ENCODE measurements at regions not wholly inside any gene's neighbourhood (a gene's known extent, or its start where the extent isn't known, plus 50 kb on each side); places are given as distances from the start of the nearest gene placed in this dataset.
"Not testable (repeated sequence)": the region's sequence is repeated elsewhere in the genome, so short reads cannot be mapped to it uniquely, and the experiment has no call there.

DNA sequence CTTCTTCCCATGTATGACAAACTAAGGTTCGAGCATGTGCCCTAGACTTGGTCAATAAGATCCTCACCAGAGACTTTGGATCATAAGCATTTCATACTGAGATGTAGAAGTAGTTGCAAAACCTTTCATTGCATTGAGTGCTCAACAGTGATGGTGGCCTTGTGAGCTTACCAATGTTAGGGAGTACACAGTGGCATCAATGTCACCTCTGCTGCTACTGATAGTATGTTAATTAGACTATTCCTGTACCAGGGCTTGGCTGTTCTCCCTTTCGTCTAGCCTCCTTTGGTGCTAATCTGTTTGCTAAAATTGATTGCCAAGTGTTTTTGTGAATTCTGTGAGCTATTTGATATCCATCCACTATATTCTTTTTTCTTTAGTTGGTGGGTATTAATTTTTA, 264.5 kb upstream of the SEMA3C start:
- DNase-seq (ENCODE audit: low read depth in 2 of 2): no peak

GRCh38 chr7:81182056-81182455, 263.2 kb upstream of the SEMA3C start:
- not testable (repeated sequence) for DNase-seq (ENCODE audit: low read depth in 2 of 2)

DNA sequence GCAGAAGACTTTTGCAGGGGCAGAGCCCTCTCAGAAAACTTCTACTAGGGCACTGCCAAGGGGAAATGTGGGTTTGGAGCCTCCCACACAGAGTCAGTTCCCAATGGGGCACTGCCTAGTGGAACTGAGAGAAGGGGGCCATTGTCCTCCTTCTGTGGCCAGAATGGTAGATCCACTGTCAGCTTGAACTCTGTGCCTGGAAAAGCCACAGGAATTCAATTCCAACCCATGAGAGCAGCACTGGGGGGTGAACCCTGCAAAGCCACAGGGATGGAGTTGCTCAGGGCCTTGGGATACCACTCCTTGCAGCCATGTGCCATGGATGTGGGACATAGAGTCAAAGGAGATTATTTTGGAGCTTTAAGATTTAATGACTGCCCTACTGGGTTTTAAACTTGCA, 262.2 kb upstream of the SEMA3C start:
- no peak for DNase-seq (ENCODE audit: low read depth in 2 of 2)

- DNase-seq (ENCODE audit: low read depth in 2 of 2): no peak
Observed at GRCh38 chr7:81180573-81180972, 261.7 kb upstream of the SEMA3C start.

- DNase-seq (ENCODE audit: low read depth in 2 of 2): no peak
Observed at GRCh38 chr7:81175275-81175940, 256.6 kb upstream of the SEMA3C start.

DNA sequence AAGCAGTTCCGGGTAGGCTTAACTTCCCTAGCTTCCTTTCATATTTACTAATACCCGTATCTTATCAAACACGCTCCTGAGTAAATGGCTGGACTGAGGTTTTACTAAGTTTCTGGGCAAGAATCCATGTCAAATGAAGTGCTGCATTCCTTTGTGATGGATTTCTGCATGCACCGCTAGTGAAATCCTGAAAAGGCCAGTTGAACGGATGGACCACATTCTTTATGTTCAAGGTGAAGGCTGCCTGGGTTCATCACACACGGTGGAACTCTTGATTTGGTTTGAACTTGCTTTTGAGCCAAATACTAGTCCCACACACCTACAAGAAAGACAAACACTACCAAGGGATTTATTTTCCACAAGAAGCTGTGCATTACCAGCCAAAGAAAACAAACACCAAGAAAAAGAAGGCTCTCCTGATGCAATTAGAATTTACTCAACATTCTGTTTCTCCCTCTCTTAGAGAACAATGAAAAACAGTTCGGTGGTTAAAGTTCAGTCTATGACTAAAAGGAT, 255.0 kb upstream of the SEMA3C start:
- DNase-seq (ENCODE audit: low read depth in 2 of 2): no peak

DNA sequence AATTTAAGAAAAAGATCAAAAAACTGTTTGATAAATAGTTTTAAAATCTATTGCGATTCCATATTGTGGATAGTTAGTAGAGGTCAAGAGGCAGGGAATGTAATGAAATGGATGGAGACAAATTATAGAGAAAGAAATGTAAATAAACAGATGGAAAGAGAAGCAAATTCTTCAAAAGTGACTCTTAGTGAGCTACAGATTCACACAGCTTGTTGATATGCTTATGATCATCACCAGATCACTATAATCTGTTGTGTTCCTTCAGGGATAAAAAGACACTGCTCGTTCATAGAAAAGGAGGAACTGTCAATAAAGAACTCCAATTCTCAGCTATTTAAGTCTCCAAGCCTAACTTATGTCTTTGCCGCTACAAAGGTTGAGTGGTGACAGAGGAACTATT, 251.4 kb upstream of the SEMA3C start:
- no peak for DNase-seq (ENCODE audit: low read depth in 2 of 2)

GRCh38 chr7:81167934-81168333, 249.1 kb upstream of the SEMA3C start:
- DNase-seq (ENCODE audit: low read depth in 2 of 2): no peak

DNA sequence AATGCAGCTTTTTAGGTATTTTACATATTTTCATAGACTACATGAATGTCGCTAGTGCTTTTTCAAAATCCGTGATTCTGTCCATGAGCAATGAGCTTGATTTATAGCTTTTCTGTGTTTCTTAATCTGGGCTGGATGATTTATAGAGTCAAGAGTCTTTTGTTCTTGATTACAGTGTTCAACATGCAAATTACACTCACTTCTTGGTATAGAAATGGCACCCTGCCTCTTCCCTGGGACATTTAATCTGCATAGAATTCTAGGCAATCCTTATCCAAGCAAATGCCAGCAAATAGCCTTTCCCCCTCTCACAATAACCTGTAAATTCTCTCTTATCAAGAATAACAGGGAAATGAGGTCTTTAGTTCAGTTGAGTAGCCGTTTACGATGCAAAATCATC, 246.2 kb upstream of the SEMA3C start:
- DNase-seq (ENCODE audit: low read depth in 2 of 2): no peak

- no peak for DNase-seq (ENCODE audit: low read depth in 2 of 2)
Observed at GRCh38 chr7:81162771-81163525, 244.1 kb upstream of the SEMA3C start.

DNA sequence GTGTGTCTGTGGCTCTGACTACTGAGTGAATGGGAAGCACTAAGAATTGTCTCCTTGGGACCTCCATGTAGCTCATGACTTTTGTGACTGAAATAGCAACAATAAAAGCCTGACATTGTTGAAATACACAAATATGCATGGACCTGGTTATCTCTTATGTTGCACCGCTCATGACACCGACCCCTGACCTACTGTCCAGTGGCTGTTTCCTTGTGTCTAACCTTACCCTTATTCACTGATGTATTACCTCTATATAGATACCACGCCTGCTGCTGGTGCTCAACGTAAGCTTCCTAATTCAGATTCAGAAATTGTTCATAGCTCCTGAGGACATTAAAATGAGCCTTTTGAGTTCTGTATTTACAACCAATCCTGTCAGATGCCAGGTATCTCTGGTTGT, 243.4 kb upstream of the SEMA3C start:
- no peak for DNase-seq (ENCODE audit: low read depth in 2 of 2)

DNA sequence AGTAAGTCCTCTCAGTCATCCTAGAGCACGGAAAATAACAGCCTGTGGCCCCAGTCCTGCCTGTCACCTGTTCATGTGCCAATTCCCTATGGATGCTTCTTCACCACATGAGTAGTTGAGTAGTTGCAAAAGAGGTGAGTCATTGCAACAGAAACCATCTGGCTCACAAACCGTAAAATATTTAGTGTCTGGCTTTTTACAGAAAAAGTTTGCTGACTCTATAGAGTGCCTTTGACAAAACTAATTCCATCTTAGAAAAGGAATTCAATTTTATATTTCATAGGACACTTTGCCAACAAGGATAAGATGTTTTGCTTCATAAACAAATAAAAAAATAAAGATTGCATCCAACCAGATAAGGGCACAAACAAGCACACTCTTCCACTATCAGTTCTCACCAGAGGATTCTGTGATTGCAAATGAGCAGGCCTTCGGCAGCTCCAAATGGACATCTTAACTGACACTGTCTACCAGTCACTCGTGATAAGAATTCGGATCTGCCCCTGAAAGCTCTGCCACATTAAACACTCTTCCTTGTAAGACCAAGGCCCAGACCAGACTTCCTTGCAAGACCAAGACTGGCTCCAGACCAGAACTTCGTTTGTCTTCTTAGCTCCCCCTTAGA, 242.7 kb upstream of the SEMA3C start:
- DNase-seq (ENCODE audit: low read depth in 2 of 2): no peak

DNA sequence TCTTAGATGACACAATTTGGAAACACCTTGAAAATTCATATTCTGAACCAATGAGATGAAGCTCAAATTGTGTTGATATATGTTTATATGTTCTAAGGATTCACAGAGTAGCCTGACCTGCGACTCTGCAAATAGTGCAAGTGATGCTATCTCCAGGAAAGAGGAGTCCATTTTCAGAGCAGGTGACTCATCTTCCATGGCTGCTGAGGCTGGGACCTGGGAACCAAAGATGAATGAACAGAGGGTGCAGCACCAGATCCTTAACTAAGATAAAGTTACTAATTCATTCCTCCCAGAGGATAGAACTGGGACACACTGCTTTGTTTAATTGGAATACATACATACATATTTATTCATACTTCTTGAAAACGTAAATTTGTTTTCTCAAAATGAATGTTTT, 240.6 kb upstream of the SEMA3C start:
- no peak for DNase-seq (ENCODE audit: low read depth in 2 of 2)

DNA sequence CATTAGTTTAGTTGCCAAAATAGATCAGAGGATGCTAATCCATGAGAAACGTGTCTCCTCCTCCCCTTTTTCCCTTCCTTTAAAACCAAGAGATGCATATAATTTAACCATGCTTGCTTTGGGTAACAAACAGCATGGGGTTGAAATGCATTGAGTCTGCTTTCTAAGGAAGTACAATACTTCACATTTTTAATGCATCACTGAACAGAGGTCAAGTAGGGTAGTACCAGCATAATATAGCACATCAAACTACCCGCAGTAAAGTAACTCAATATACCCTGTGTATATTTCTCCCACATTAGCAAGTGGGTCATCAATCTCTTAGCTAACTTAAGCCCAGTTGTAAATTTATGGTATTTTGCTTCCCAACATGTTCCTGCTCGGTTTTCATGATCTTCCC, 239.3 kb upstream of the SEMA3C start:
- no peak for DNase-seq (ENCODE audit: low read depth in 2 of 2)

GRCh38 chr7:81155654-81156373, 237.0 kb upstream of the SEMA3C start:
- no peak for DNase-seq (ENCODE audit: low read depth in 2 of 2)

DNA sequence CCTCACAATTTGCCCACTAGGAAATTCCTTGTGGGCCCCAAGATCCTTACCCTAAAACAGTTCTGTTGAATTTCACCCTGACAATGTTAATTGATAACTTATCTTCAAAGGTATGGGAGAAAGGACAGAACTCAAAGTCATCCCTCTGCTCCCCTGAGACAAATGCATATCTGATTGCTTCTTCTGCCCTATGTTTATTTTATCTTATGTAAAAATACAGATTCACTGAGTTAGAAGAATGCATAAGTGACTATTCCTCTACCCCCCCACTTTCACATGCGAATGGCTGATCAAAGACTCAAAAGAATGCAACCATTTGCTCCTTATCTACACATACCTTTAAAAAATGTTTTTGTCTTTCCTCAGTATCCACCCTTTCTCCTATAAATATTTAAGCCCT, 235.7 kb upstream of the SEMA3C start:
- no peak for DNase-seq (ENCODE audit: low read depth in 2 of 2)

DNA sequence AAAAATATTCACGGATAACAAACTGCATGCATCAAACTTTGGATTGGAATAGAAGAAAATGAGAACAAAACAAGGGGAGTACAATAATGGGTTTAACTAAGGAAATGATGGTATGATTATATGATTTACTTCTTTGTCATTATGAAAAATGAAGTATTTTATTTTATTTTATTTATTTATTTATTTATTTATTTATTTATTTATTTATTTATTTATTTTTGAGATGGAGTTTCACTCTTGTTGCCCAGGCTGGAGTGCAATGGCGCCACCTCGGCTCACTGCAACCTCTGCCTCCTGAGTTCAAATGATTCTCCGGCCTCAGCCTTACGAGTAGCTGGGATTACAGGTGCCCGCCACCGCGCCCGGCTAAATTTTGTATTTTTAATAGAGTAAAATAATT, 234.1 kb upstream of the SEMA3C start:
- DNase-seq (ENCODE audit: low read depth in 2 of 2): not testable (repeated sequence)

- no peak for DNase-seq (ENCODE audit: low read depth in 2 of 2)
Observed at GRCh38 chr7:81150951-81151361, 232.1 kb upstream of the SEMA3C start.

DNA sequence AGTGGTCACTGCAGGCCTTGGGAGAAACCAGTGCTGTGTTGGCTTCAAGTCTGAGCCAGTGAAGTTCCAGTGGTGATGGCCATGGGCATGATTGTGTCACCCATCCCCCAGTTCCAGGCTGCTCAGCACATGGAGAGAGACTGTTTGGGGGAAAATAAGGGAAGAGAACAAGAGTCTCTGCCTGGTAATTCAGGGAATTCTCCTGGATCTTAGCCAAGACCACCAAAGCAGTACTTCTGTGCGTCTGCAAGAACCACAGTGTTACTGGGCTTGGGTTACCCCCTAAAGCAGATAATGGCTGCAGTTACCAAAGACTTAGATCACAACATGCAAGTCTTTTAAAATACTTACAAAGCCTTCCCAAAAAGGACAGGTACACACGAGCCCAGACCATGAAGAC, 225.0 kb upstream of the SEMA3C start:
- no peak for DNase-seq (ENCODE audit: low read depth in 2 of 2)

DNA sequence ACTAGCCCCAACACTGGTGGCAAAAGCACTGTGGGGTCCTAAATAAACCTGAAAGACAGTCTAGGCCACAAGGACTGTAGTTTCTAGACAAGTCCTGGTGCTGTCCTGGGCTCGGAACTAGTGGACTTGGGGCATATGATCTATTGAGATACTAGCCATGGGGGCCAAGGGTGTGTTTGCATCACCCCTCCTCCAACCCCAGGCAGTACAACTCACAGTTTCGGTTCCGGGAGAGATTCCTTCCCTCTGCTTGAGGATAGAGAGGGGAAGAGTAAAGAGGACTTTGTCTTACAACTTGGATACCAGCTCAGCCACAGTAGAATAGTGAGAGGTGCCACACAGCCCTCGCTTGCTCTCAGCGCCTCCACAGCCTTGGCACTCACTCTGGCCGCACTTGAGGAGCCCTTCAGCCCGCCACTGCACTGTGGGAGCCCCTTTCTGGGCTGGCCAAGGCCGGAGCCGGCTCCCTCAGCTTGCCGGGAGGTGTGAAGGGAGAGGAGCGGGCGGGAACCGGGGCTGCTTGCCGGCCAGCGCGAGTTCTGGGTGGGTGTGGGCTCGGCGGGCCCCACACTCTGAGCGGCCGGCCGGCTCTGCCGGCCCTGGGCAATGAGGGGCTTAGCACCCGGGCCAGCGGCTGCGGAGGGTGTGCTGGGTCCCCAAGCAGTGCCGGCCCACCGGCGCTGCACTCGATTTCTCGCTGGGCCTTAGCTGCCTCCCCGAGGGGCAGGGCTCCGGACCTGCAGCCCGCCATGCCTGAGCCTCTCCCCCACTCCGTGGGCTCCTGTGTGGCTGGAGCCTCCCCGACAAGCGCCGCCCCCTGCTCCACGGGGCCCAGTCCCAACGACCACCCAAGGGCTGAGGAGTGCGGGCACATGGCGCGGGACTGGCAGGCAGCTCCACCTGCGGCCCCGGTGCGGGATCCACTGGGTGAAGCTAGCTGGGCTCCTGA, 222.7 kb upstream of the SEMA3C start:
- not testable (repeated sequence) for DNase-seq (ENCODE audit: low read depth in 2 of 2)

GRCh38 chr7:81140775-81141174, 221.9 kb upstream of the SEMA3C start:
- DNase-seq (ENCODE audit: low read depth in 2 of 2): no peak

Measured in stimulated activated CD4-positive, alpha-beta T cell treated with anti-CD3 and anti-CD28 coated beads, Interleukin-15, amount 100 ng/mL, for 48 hours (primary cell).